HepG2 (cell line): ENCODE measurements at regions not wholly inside any gene's neighbourhood (a gene's known extent, or its start where the extent isn't known, plus 50 kb on each side); places are given as distances from the start of the nearest gene placed in this dataset.

Experiments
- ERF ChIP-seq: IDR thresholded peaks from 2 replicates; pipeline ENCODE4 v1.6.1; 2018; ENCODE audit warnings: missing biosample characterization, missing genetic modification reagents
- KIAA2018 ChIP-seq: sonication (generic); formaldehyde crosslinking; IDR thresholded peaks from 2 replicates; pipeline ENCODE4 v1.5.0; 2020; ENCODE audit warnings: mild to moderate bottlenecking, missing genetic modification reagents, borderline replicate concordance
- NFYC ChIP-seq: IDR thresholded peaks from 2 replicates; pipeline ENCODE4 v1.6.1; 2016; ENCODE audit warnings: missing genetic modification reagents, missing compliant biosample characterization
- RNF2 ChIP-seq: fragments of 450-650 bp; conservative IDR thresholded peaks from 2 replicates; pipeline ENCODE4 v1.6.1; 2016; ENCODE audit warnings: low read depth
- SATB2 ChIP-seq: sonication (generic); formaldehyde crosslinking; IDR thresholded peaks from 2 replicates; pipeline ENCODE4 v1.5.0; 2020; ENCODE audit warnings: missing genetic modification reagents
- TFE3 ChIP-seq: IDR thresholded peaks from 2 replicates; pipeline ENCODE4 v1.6.1; 2016
- ZBTB10 ChIP-seq: sonication (generic); formaldehyde crosslinking; IDR thresholded peaks from 2 replicates; pipeline ENCODE4 v1.4.0; 2020; ENCODE audit warnings: missing genetic modification reagents, borderline replicate concordance
- ZBTB39 ChIP-seq: sonication (generic); formaldehyde crosslinking; IDR thresholded peaks from 2 replicates; pipeline ENCODE4 v1.5.0; 2020; ENCODE audit warnings: missing genetic modification reagents
- ZNF703 ChIP-seq: sonication (generic); formaldehyde crosslinking; IDR thresholded peaks from 2 replicates; pipeline ENCODE4 v1.5.1; 2020; ENCODE audit warnings: missing genetic modification reagents, mild to moderate bottlenecking, moderate library complexity, borderline replicate concordance
- ZNF841 ChIP-seq: sonication (generic); formaldehyde crosslinking; IDR thresholded peaks from 2 replicates; pipeline ENCODE4 v1.8.1; 2023; ENCODE audit warnings: missing genetic modification reagents, borderline replicate concordance
- ZUFSP ChIP-seq: sonication (generic); formaldehyde crosslinking; IDR thresholded peaks from 2 replicates; pipeline ENCODE4 v1.9.0; 2021; ENCODE audit warnings: missing genetic modification reagents, mild to moderate bottlenecking, borderline replicate concordance

- TF ChIP-seq KIAA2018 (CRISPR knock-in tag) (no peak), ERF (CRISPR knock-in tag) (no peak), ZBTB10 (CRISPR knock-in tag) (no peak), ZNF703 (CRISPR knock-in tag) (no peak), TFE3 (CRISPR knock-in tag) (no peak), RNF2 (no peak), ZBTB39 (no peak), NFYC (CRISPR knock-in tag) (no peak), ZNF841 (no peak), ZUFSP (CRISPR knock-in tag) (no peak), SATB2 (CRISPR knock-in tag) (no peak)
Measured at GRCh38 chr5:174945853-174946252, 221.5 kb downstream of the MSX2 start (continued).
